NCI-H1417 (cell line): ENCODE measurements at regions not wholly inside any gene's neighbourhood (a gene's known extent, or its start where the extent isn't known, plus 50 kb on each side); places are given as distances from the start of the nearest gene placed in this dataset.

ENCODE experiments used
- DNase-seq, 3 experiments: peaks; one replicate each; lab custom pipeline; 2025; lab: John Stamatoyannopoulos, UW

GRCh38 chr11:71310184-71310583, 57.8 kb upstream of the SHANK2 start:
- DNase-seq: no peak

- DNase-seq: no peak
These were observed 57.2 kb upstream of the SHANK2 start for GRCh38 chr11:71309611-71310010.

- no peak for DNase-seq
These were observed 56.8 kb upstream of the SHANK2 start for GRCh38 chr11:71309181-71309580.

GRCh38 chr11:71307811-71308645, 55.7 kb upstream of the SHANK2 start:
- no peak for DNase-seq

- DNase-seq: no peak
These were observed 53.2 kb upstream of the SHANK2 start for GRCh38 chr11:71305451-71306125.

- no peak for DNase-seq
These were observed 52.7 kb upstream of the SHANK2 start for GRCh38 chr11:71305041-71305440.

GRCh38 chr11:71304491-71304890, 52.1 kb upstream of the SHANK2 start:
- no peak for DNase-seq

- no peak for DNase-seq
These were observed 51.7 kb upstream of the SHANK2 start for GRCh38 chr11:71304045-71304444.

GRCh38 chr11:71302911-71303310, 50.5 kb upstream of the SHANK2 start:
- no peak for DNase-seq

- DNase-seq: no peak
These were observed 50.1 kb upstream of the SHANK2 start for GRCh38 chr11:71302534-71302909.
